ENCODE measurements at regions not wholly inside any gene's neighbourhood (a gene's known extent, or its start where the extent isn't known, plus 50 kb on each side); places are given as distances from the start of the nearest gene placed in this dataset.

DNA sequence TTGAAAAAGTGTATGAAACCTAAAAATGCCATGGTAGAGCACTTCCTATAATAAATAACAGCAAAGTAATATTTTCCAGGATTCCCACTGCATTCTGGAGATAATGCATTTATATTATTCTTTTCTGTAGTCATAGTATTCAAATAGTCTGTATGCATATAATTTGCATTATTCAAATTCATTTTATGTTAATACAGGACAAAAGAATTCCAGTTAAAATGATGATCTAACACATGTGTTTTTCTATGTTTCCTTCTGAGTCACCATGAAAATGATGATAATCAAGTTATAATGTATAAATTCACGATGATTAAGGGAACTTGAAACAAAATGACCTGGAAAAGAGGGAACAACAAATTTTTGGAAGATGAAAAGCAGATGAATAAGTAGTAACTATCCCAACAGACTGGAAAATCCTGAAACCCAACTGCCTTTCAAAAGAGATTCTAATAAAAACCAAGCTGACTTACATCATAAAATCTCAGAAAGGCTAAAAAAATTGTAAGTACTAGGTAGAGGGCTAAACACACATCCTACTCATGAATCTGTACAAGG, 358.6 kb upstream of the PAPPA start:
- CTCF ChIA-PET = no interaction called here
- no peaks in the 10 kb centered on the region for H3K9me3 ChIP-seq
- TF ChIP-seq CHD2 (IDR thresholded peaks at IDR 0.05; ENCODE audit: low read length, partially characterized antibody) (no peak), TP53 (CRISPR knock-in tag; IDR thresholded peaks at IDR 0.05) (no peak), ZFP36 (IDR thresholded peaks at IDR 0.05; ENCODE audit: borderline replicate concordance, partially characterized antibody) (no peak), CBX8 (IDR thresholded peaks at IDR 0.05) (no peak), RNF2 (IDR thresholded peaks at IDR 0.05; ENCODE audit: borderline replicate concordance, low read depth) (no peak), FOSL2 (IDR thresholded peaks at IDR 0.05) (no peak), FOSL2 (CRISPR knock-in tag; IDR thresholded peaks at IDR 0.05) (no peak), SREBF2 (IDR thresholded peaks at IDR 0.05) (no peak), FOXS1 (CRISPR knock-in tag; IDR thresholded peaks at IDR 0.05) (no peak), GATA3 (IDR thresholded peaks at IDR 0.05; ENCODE audit: borderline replicate concordance) (no peak), SMC3 (IDR thresholded peaks at IDR 0.05) (no peak), PHF8 (IDR thresholded peaks at IDR 0.05; ENCODE audit: borderline replicate concordance, low read depth) (no peak)
- TF ChIP-seq, protein P1, sequence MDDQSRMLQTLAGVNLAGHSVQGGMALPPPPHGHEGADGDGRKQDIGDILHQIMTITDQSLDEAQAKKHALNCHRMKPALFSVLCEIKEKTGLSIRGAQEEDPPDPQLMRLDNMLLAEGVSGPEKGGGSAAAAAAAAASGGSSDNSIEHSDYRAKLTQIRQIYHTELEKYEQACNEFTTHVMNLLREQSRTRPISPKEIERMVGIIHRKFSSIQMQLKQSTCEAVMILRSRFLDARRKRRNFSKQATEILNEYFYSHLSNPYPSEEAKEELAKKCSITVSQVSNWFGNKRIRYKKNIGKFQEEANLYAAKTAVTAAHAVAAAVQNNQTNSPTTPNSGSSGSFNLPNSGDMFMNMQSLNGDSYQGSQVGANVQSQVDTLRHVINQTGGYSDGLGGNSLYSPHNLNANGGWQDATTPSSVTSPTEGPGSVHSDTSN (IDR thresholded peaks at IDR 0.05) = no peak
- H3K27ac ChIP-seq = no peak overlapping the region
- H3K4me1 ChIP-seq = no peaks in the 10 kb centered on the region
- FAIRE-seq (peak; percentile 23), ATAC-seq (no peak), DNase-seq (ENCODE audit: low read depth in 1 of 2, low spot score in 1 of 2) (no peak)
- POLR2A ChIA-PET = no interaction called here
- WGBS (ENCODE audit: missing lambda C conversion rate) = 64% methylated on average over 1 of the region's 1 CpG
- no peak overlapping the region for H3K4me3 ChIP-seq
- H3K4me2 ChIP-seq = no peak overlapping the region

DNA sequence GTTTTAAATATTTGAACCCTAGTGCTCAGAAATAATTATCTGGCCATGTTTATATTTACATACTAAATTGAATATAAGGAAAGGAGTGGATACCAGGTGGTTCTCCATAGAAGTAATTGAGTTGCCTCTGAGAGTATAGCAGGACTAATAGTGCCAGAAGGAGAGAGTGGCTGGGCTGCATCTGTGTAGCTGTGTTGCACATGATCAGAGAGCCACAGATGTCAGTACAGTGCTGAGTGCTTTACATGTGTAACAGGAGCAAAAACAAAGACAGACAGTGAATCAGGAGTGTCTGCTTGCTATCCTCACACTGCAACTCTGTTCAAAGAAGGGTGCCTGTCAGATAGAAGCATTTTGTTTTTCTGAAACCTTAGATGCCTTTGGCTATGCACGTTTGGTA, 353.9 kb upstream of the PAPPA start:
- Histone ChIP-seq H3K4me1 (no peaks in the 10 kb centered on the region), H3K9me3 (no peaks in the 10 kb centered on the region), H3K4me3 (no peak overlapping the region), H3K4me2 (no peak overlapping the region), H3K27ac (no peak overlapping the region)
- 29% methylated on average over 1 of the region's 1 CpG for WGBS (ENCODE audit: missing lambda C conversion rate)
- CTCF ChIA-PET = interaction anchor here (1.1 kb wide), 1 partner anchor 23 kb away, joined by 4 read pairs; no protein-coding TSS in a partner anchor
- DNase-seq (ENCODE audit: low read depth in 1 of 2, low spot score in 1 of 2) = no peak
- ATAC-seq = no peak; a peak in 1 of 6 replicates
- TF ChIP-seq RARB (CRISPR knock-in tag; IDR thresholded peaks at IDR 0.05) (no peak), FOXS1 (CRISPR knock-in tag; IDR thresholded peaks at IDR 0.05) (no peak), RCOR1 (IDR thresholded peaks at IDR 0.05; ENCODE audit: low read depth, low read length) (no peak), BHLHE40 (IDR thresholded peaks at IDR 0.05; ENCODE audit: low read depth, low read length) (no peak), EP300 (IDR thresholded peaks at IDR 0.05) (no peak), ZNF302 (CRISPR knock-in tag; IDR thresholded peaks at IDR 0.05) (no peak), SMC3 (IDR thresholded peaks at IDR 0.05) (no peak), NPAS2 (CRISPR knock-in tag; IDR thresholded peaks at IDR 0.05; ENCODE audit: borderline replicate concordance) (no peak), RNF2 (IDR thresholded peaks at IDR 0.05; ENCODE audit: borderline replicate concordance, low read depth) (no peak), MAZ (IDR thresholded peaks at IDR 0.05; ENCODE audit: borderline replicate concordance, low read depth, low read length) (no peak), EHMT2 (IDR thresholded peaks at IDR 0.05; ENCODE audit: low read depth) (no peak), CHD4 (IDR thresholded peaks at IDR 0.05; ENCODE audit: borderline replicate concordance) (no peak), RAD21 (conservative IDR thresholded peaks at IDR 0.05 in 1 of 2, IDR thresholded peaks at IDR 0.05 in 1 of 2) (no peak), ZFP36 (IDR thresholded peaks at IDR 0.05; ENCODE audit: borderline replicate concordance, partially characterized antibody) (no peak), ZSCAN20 (CRISPR knock-in tag; IDR thresholded peaks at IDR 0.05) (no peak), HDAC2 (IDR thresholded peaks at IDR 0.05) (no peak), CBX8 (IDR thresholded peaks at IDR 0.05) (no peak)
- TF ChIP-seq, protein P2, sequence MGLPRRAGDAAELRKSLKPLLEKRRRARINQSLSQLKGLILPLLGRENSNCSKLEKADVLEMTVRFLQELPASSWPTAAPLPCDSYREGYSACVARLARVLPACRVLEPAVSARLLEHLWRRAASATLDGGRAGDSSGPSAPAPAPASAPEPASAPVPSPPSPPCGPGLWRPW (IDR thresholded peaks at IDR 0.05) = no peak
- TF ChIP-seq, protein P3, sequence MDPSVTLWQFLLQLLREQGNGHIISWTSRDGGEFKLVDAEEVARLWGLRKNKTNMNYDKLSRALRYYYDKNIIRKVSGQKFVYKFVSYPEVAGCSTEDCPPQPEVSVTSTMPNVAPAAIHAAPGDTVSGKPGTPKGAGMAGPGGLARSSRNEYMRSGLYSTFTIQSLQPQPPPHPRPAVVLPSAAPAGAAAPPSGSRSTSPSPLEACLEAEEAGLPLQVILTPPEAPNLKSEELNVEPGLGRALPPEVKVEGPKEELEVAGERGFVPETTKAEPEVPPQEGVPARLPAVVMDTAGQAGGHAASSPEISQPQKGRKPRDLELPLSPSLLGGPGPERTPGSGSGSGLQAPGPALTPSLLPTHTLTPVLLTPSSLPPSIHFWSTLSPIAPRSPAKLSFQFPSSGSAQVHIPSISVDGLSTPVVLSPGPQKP (IDR thresholded peaks at IDR 0.05; ENCODE audit: low read depth, low read length) = no peak
- POLR2A ChIA-PET = no interaction called here
- no peak for FAIRE-seq
